ELF-1 (cell line): ENCODE measurements at regions not wholly inside any gene's neighbourhood (a gene's known extent, or its start where the extent isn't known, plus 50 kb on each side); places are given as distances from the start of the nearest gene placed in this dataset.
"Not testable (repeated sequence)": the region's sequence is repeated elsewhere in the genome, so short reads cannot be mapped to it uniquely, and the experiment has no call there.

ENCODE experiments used
- DNase-seq: peaks from one replicate; pipeline ENCODE4 v3.0.0-alpha.2; 2016; ENCODE audit warnings: low read depth, low spot score

GRCh38 chr12:93978553-93978952 lies 169.8 kb upstream of the PLXNC1 start:
- no peak for DNase-seq

GRCh38 chr12:93979189-93979588 lies 169.2 kb upstream of the PLXNC1 start:
- DNase-seq: no peak

GRCh38 chr12:93980711-93981110 lies 167.7 kb upstream of the PLXNC1 start:
- DNase-seq: no peak

- no peak for DNase-seq
Measured at GRCh38 chr12:93981411-93981810, 167.0 kb upstream of the PLXNC1 start.

- DNase-seq: no peak
Measured at GRCh38 chr12:93982771-93983315, 165.5 kb upstream of the PLXNC1 start.

GRCh38 chr12:93984005-93984404 lies 164.4 kb upstream of the PLXNC1 start:
- DNase-seq: no peak

GRCh38 chr12:93989949-93990348 lies 158.4 kb upstream of the PLXNC1 start:
- no peak for DNase-seq

GRCh38 chr12:93990832-93991803 lies 157.3 kb upstream of the PLXNC1 start:
- DNase-seq: peak; percentile 76

- DNase-seq: no peak
Measured at GRCh38 chr12:93991829-93992461, 156.4 kb upstream of the PLXNC1 start.

GRCh38 chr12:93994721-93995120 lies 153.7 kb upstream of the PLXNC1 start:
- no peak for DNase-seq

- DNase-seq: peak; percentile 41
Measured at GRCh38 chr12:93996321-93996720, 152.1 kb upstream of the PLXNC1 start.

GRCh38 chr12:94001691-94002090 lies 146.7 kb upstream of the PLXNC1 start:
- DNase-seq: no peak

- DNase-seq: not testable (repeated sequence)
Measured at GRCh38 chr12:94002925-94003324, 145.5 kb upstream of the PLXNC1 start.

GRCh38 chr12:94007833-94008232 lies 140.5 kb upstream of the PLXNC1 start:
- peak; percentile 92 for DNase-seq

- peak; percentile 87 for DNase-seq
Measured at GRCh38 chr12:94010307-94010706, 138.1 kb upstream of the PLXNC1 start.

GRCh38 chr12:94012071-94012470 lies 136.3 kb upstream of the PLXNC1 start:
- DNase-seq: no peak

GRCh38 chr12:94012590-94012989 lies 135.8 kb upstream of the PLXNC1 start:
- DNase-seq: no peak

GRCh38 chr12:94017247-94017646 lies 131.1 kb upstream of the PLXNC1 start:
- not testable (repeated sequence) for DNase-seq

- DNase-seq: no peak
Measured at GRCh38 chr12:94020335-94020734, 128.0 kb upstream of the PLXNC1 start.

GRCh38 chr12:94023879-94024278 lies 124.5 kb upstream of the PLXNC1 start:
- DNase-seq: no peak

- no peak for DNase-seq
Measured at GRCh38 chr12:94025068-94025467, 123.3 kb upstream of the PLXNC1 start.

- DNase-seq: no peak
Measured at GRCh38 chr12:94025756-94026155, 122.6 kb upstream of the PLXNC1 start.

- no peak for DNase-seq
Measured at GRCh38 chr12:94026596-94026995, 121.8 kb upstream of the PLXNC1 start.
